Endodermal cell (in vitro differentiated cells): ENCODE measurements at regions not wholly inside any gene's neighbourhood (a gene's known extent, or its start where the extent isn't known, plus 50 kb on each side); places are given as distances from the start of the nearest gene placed in this dataset.

Experiments
- DNase-seq: peaks from one replicate; pipeline ENCODE4 v3.0.0-alpha.2; 2017
- H3K27ac ChIP-seq: 2 replicates; pipeline ENCODE4 v1.5.1; 2013; ENCODE audit warnings: mild to moderate bottlenecking, low read depth, low read length, moderate library complexity
- H3K27me3 ChIP-seq: 2 replicates; pipeline ENCODE4 v1.6.1; 2013; ENCODE audit warnings: mild to moderate bottlenecking, low read length, moderate library complexity; ENCODE audit not compliant: insufficient read depth, control insufficient read depth, poor library complexity, severe bottlenecking
- H3K36me3 ChIP-seq: 2 replicates; pipeline ENCODE4 v1.7.0; 2013; ENCODE audit warnings: mild to moderate bottlenecking, low read length, moderate library complexity; ENCODE audit not compliant: control insufficient read depth, insufficient read depth
- H3K4me1 ChIP-seq: one replicate; pipeline ENCODE4 v1.7.0; 2013; ENCODE audit warnings: low read length; ENCODE audit not compliant: control insufficient read depth, insufficient read depth
- H3K4me3 ChIP-seq: 2 replicates; pipeline ENCODE4 v1.5.1; 2013; ENCODE audit warnings: mild to moderate bottlenecking, low read length, moderate library complexity
- H3K9ac ChIP-seq: 2 replicates; pipeline ENCODE4 v1.6.1; 2013; ENCODE audit warnings: mild to moderate bottlenecking, low read length, moderate library complexity; ENCODE audit not compliant: poor library complexity, severe bottlenecking; ENCODE audit errors: extremely low read depth
- H3K9me3 ChIP-seq: 2 replicates; pipeline ENCODE4 v1.6.1; 2013; ENCODE audit warnings: mild to moderate bottlenecking, low read length, moderate library complexity; ENCODE audit not compliant: control insufficient read depth
- H3K27ac Mint-ChIP-seq: 2 replicates; pipeline ENCODE4 v1.8.0; 2020; ENCODE audit warnings: mixed read lengths
- H3K27me3 Mint-ChIP-seq: 2 replicates; pipeline ENCODE4 v1.8.0; 2021; ENCODE audit warnings: mild to moderate bottlenecking, mixed read lengths; ENCODE audit not compliant: insufficient read depth
- H3K36me3 Mint-ChIP-seq: 2 replicates; pipeline ENCODE4 v1.8.0; 2020; ENCODE audit warnings: low read depth, mixed read lengths
- H3K4me1 Mint-ChIP-seq: 2 replicates; pipeline ENCODE4 v1.8.0; 2020; ENCODE audit warnings: mixed read lengths
- H3K4me3 Mint-ChIP-seq: 2 replicates; pipeline ENCODE4 v1.8.0; 2020; ENCODE audit warnings: mild to moderate bottlenecking, moderate library complexity, mixed read lengths
- H3K9me3 Mint-ChIP-seq: 2 replicates; pipeline ENCODE4 v1.8.0; 2020; ENCODE audit warnings: mild to moderate bottlenecking, mixed read lengths
- WGBS, 2 experiments: methylation state at CpG; one replicate each; pipeline versions ENCODE4 v1.1.5 to v1.1.7; 2013; ENCODE audit warnings: missing lambda C conversion rate in 2 of 2, mixed read lengths in 1 of 2; ENCODE audit not compliant: insufficient coverage in 1 of 2, insufficient read length in 1 of 2; 5-methylcytosine and 5-hydroxymethylcytosine counted together
- TF ChIP-seq, protein P1 (sequence below): fragments of 200-600 bp; sonication (generic); conservative IDR thresholded peaks from 2 replicates; pipeline ENCODE4 v1.5.0; 2021; ENCODE audit warnings: antibody characterized with exemption, mild to moderate bottlenecking

DNA sequence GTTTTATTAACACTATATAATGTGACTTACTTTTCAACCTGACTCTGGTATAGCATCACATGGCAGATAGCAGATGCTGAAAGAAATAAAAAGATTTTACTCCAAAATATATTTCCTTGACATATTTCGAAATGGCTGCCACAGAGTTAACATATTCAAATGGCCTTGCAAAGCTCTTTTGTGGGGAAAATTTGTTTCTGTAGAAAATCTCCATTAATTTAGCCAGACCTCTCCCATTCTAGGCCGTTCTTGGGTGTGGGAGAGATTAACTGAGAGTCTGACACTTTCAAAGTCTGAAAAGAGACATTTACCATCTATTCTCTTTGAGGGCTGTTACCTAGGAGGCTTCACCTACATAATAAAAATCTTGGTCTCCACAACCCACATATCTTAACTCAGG is 217.2 kb downstream of the OTOR start:
- H3K27ac Mint-ChIP-seq: no peak overlapping the region
- no peak overlapping the region for H3K9ac ChIP-seq
- H3K36me3 Mint-ChIP-seq: peaks cover 2% of the 10 kb centered on the region
- TF ChIP-seq, protein P1, sequence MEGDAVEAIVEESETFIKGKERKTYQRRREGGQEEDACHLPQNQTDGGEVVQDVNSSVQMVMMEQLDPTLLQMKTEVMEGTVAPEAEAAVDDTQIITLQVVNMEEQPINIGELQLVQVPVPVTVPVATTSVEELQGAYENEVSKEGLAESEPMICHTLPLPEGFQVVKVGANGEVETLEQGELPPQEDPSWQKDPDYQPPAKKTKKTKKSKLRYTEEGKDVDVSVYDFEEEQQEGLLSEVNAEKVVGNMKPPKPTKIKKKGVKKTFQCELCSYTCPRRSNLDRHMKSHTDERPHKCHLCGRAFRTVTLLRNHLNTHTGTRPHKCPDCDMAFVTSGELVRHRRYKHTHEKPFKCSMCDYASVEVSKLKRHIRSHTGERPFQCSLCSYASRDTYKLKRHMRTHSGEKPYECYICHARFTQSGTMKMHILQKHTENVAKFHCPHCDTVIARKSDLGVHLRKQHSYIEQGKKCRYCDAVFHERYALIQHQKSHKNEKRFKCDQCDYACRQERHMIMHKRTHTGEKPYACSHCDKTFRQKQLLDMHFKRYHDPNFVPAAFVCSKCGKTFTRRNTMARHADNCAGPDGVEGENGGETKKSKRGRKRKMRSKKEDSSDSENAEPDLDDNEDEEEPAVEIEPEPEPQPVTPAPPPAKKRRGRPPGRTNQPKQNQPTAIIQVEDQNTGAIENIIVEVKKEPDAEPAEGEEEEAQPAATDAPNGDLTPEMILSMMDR: no peak
- H3K27me3 ChIP-seq: no peaks in the 10 kb centered on the region
- H3K27me3 Mint-ChIP-seq: no peaks in the 10 kb centered on the region
- WGBS, 2 experiments: 100% methylated on average over 2 of the region's 2 CpGs; no CpG with 5 or more reads in 1 of the 2 experiments
- H3K4me1 Mint-ChIP-seq: no peaks in the 10 kb centered on the region
- H3K9me3 Mint-ChIP-seq: peaks cover 23% of the 10 kb centered on the region
- H3K4me3 ChIP-seq: no peak overlapping the region
- DNase-seq: no peak
- peaks cover 13% of the 10 kb centered on the region for H3K9me3 ChIP-seq
- no peaks in the 10 kb centered on the region for H3K36me3 ChIP-seq
- no peak overlapping the region for H3K27ac ChIP-seq
- no peaks in the 10 kb centered on the region for H3K4me1 ChIP-seq
- no peak overlapping the region for H3K4me3 Mint-ChIP-seq

DNA sequence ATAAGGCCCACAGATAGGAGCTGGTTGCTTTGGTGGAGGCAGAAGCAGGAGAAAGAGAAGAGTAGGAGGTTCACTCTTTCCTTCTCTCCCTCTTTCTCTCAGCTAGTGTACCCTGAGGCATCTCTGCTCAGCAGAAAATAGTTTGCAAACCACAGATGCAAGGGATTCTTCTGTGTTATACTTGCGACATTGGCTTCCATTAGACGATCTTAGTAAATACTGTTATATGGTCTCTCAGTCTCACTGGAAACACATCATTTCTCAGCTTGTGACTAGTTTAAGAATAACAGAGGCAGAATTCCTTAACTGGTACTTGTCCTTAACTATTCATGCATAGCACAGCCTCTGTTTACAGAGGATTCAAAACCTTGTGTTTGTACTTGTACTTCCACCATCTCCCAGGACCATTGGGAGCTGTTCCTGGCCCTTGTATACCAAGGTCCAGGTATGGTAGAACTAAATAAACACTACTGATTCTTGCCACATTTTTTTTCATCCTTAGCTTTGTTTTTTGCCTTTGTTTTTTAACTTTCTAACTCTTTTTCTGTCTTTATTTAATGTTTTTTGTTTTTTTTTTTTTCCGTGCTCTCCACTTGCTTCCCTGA is 218.2 kb downstream of the OTOR start:
- Histone ChIP-seq H3K9me3 (peaks cover 5% of the 10 kb centered on the region), H3K4me3 (no peak overlapping the region), H3K9ac (no peak overlapping the region), H3K27me3 (no peaks in the 10 kb centered on the region), H3K4me1 (no peaks in the 10 kb centered on the region), H3K27ac (no peak overlapping the region), H3K36me3 (no peaks in the 10 kb centered on the region)
- no peak overlapping the region for H3K27ac Mint-ChIP-seq
- peaks cover 2% of the 10 kb centered on the region for H3K36me3 Mint-ChIP-seq
- no peaks in the 10 kb centered on the region for H3K4me1 Mint-ChIP-seq
- no peaks in the 10 kb centered on the region for H3K27me3 Mint-ChIP-seq
- H3K4me3 Mint-ChIP-seq: no peak overlapping the region
- TF ChIP-seq, protein P1: no peak
- H3K9me3 Mint-ChIP-seq: peaks cover 13% of the 10 kb centered on the region
- WGBS, 2 experiments: 95% methylated on average over 2 of the region's 3 CpGs
- DNase-seq: no peak

DNA sequence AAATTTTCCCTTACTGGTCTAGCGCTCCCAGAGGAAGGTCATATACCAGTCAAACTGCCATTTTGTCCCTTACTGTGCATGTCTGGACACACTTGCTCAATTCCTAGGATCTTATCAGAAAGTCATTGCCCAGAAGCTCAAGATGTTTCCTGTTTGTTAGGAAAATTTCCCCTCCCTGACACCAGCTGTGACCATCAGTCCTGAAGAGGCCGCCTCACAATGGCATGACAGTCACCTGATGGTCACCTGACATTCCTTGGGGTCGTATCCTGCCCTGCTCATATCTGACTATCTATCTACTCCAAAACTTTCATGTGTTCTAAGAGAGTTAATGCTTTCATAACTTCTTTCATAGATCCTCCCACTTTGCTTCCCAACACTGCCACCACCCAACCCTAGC is 219.9 kb downstream of the OTOR start:
- H3K27ac Mint-ChIP-seq: no peak overlapping the region
- Histone ChIP-seq H3K27me3 (no peaks in the 10 kb centered on the region), H3K9ac (no peak overlapping the region), H3K4me1 (no peaks in the 10 kb centered on the region), H3K36me3 (no peaks in the 10 kb centered on the region), H3K9me3 (no peaks in the 10 kb centered on the region), H3K27ac (no peak overlapping the region), H3K4me3 (no peak overlapping the region)
- WGBS, 2 experiments: 93 to 99% methylated on average over 3 of the region's 3 CpGs
- H3K4me3 Mint-ChIP-seq: no peak overlapping the region
- no peak for DNase-seq
- H3K27me3 Mint-ChIP-seq: no peaks in the 10 kb centered on the region
- no peaks in the 10 kb centered on the region for H3K36me3 Mint-ChIP-seq
- no peaks in the 10 kb centered on the region for H3K4me1 Mint-ChIP-seq
- no peaks in the 10 kb centered on the region for H3K9me3 Mint-ChIP-seq
- TF ChIP-seq, protein P1: no peak
